ENCODE measurements at regions not wholly inside any gene's neighbourhood (a gene's known extent, or its start where the extent isn't known, plus 50 kb on each side); places are given as distances from the start of the nearest gene placed in this dataset.

DNA sequence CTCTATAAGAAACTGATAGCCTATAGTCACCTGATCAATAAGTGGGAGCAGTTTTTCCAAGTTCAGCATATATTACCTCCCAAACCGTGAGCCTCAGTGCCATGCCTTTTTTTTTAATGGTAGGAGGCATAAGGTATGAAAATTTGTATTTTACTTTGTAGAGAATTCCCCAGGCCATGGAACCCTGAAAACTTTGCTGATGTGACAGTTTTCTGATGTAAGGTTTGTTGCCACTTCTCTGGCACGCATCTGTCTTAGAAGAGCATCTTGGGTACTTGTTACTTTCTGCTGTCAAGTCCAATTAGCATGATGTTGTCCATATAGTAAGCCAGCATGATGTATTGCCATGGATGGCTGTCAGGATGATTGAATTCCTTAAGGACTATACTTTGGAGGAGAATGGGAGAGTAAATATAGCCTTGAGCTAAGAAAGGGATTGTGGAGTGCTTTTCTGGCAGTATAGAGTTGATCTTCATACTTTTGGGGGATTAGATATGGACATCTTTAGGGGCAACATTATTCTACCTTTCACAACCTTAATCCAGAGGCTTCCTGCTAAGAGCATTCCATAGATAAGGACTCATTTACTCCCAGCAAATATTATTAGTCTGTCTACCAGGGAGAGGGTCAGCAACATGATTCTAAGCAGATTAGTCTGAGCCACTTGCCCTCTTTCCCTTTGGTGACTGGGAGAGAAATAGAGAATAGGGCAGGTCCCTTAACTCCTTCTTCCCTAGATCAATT, 389.6 kb downstream of the YTHDC2 start:
- DNase-seq (ENCODE audit: low read depth): no peak

DNA sequence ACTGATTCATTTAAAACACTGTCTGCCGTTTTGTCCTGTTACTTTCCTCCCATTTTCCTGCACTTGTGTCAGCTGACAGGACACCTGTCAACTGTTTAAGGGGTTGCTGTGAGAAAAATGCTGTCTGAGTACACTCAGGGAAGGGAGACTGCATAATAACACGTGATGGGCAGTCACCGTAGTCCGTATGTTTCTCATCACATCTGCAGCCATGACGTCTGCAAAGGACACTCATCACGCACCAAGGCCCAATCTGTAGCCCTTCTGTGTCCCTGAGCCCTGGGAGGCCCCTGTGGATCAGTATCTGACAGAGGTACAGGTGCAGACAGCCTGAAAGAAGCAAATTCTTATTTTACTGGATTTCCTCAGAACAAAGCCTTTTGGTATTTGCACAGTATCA, 396.3 kb downstream of the YTHDC2 start:
- DNase-seq (ENCODE audit: low read depth): no peak

DNA sequence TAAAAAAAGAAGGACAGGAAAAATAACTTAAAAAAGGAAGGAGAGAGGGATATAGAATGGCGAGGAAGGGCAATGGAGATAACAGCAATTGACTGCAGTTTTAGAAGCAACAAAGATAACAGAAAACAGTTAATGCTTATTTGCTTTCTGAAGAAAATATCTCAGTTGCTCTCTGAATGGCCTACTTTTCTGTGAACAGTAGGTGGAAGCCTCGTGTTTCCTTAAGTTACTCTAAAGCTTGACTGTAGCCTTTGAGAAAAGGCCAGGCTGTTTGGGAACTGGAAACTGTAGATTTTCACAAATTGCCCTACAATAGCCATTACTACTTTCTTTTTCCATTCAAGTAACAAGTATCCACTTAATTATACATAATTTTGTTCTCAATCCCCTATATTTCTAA, 404.5 kb downstream of the YTHDC2 start:
- DNase-seq (ENCODE audit: low read depth): no peak

DNA sequence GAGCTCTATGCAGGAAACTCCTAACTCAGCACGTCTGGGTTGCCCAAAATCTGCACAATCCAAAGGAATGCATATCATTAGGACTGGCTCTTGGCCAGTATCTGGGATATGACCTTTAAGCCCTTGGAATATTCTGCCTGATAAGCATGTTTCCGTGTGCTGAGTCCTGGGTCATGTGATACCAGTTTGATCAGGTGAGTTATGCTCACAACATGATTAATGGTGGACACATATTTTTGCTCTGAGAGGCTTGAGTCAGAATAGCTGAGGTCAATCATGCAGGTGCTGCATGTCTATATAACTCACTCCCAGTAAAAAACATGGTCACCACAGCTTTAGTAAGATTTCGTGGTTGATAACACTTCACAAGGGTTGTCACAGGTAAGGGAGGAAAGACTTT, 408.8 kb downstream of the YTHDC2 start:
- DNase-seq (ENCODE audit: low read depth): no peak

DNA sequence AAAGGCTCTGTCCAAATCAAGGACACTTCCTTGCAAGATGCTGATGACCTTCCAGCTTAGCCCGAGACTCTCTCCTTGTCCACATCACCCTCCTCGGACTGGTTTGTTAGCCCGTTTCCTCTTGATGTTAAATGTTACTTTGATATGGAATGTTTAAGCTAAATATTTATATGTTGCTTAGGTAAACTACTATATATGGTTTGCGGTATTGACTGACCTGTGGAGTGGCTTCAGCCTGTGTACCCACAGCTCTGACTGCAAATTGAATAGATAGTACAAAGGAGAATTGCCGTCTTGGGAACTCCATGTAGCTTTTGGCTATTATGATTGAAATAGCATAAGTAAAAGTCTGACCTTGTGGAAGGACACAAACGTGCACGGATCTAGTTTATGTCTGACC, 422.0 kb downstream of the YTHDC2 start:
- DNase-seq (ENCODE audit: low read depth): no peak

DNA sequence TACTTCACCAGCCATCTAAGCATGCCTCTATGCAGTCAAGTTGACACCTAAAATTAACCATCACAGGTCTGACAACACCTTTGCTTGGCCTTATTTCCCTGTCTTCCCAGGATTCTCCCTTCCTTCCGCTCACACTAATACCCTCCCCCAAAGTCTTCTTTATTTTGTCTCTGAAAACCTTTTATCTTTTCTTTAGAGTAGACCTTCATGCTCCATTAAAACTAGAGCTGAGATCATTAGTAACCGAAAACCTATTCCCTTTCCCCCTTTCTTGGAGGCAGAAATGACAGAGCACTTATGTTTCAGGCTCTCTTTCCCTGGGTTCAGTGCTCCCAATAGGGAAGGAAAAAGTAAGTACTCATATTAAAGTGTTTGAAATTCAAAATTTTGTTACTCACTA, 423.8 kb downstream of the YTHDC2 start:
- no peak for DNase-seq (ENCODE audit: low read depth)

DNA sequence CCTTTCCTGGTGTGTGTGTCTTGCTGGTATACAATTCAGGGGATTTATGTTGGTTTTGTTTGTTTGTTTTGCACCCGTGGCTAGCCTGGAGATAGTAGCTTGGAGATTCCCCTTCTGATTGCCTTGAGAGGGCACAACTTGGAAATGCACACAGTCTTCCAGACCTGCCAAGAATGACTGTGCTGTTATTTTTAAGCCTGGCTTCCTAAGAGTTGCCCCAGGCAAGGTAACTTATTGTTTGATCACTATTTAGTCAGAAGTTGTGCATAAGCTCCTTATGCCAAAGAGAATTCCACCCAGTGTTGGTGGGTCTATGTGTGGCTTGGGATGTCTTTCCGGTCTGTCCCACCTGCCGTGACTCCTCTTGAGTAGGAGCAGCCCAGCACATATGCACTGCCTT, 421.9 kb upstream of the KCNN2 start:
- no peak for DNase-seq (ENCODE audit: low read depth)

DNA sequence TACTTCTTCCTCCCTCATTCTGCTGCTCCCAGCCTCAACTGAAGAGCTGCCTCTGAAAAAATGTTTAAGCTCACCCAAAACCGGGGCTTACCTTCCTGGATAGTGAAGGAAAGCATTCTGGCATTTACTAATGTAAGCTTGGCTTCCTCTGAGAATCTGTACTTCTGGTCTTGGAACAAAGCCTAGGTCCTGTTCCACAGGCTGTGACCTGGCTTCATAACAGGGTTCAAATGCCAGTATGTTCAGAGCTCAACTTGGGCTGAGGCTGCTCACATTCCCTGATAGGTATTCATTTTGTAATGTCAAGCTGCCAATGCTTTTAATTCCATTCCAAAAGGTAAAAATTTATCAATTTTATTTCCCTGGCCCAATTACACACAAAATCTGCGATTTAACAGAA, 411.7 kb upstream of the KCNN2 start:
- DNase-seq (ENCODE audit: low read depth): no peak

DNA sequence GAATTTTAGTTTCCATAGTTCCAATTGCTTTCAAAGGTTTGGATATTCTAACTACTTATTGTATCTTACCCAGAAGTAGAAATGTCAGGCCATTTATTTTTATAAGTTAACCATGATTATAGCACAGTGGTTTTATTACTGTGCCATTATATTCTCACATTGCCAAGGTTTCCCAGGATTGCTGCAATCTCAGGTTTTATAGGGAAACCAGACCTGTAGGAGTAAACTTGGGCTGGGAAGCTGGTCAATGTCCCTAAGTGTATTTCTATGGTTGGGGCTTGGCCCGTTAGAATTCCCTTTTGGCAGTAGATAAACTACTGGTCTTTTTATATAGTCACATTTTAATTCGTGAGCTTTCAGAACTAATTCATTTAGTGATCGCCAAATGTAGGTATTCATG, 396.6 kb upstream of the KCNN2 start:
- no peak for DNase-seq (ENCODE audit: low read depth)

DNA sequence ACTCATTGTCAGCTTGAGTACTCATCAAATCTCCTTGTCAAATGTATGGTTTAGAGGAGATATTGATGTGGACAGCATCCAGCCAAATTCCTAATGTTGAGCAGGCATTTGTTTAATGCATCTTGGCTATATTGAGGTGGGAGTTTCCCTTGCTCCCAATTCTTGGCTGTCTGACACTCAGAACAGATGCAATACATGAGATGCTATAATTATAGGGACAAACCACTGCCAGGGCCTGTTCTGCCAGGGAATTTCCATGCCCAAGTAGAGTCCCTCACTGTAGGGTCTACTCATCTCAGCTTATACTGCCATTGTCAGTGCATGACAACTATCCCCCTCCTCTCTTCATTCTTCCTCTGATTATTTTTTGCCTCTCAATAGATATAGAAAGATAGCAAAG, 392.0 kb upstream of the KCNN2 start:
- DNase-seq (ENCODE audit: low read depth): no peak

DNA sequence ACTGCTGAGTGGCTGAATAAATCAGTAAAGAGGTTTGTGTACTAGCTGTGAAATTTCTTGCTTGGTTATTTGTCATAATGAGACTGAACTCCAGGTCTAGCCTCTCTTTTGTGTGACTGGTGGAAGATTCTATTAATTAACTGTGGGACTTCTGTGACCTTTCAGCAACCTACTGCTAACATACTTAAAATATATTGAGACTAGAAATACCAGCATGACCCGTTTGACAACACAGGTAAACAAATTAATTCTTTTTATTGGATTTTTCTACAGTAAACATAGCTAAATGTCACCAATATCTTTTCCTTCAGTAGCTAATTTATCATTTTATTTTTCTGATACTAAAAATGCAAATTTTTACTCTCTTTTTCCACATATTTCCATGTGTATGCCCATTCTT, 390.4 kb upstream of the KCNN2 start:
- DNase-seq (ENCODE audit: low read depth): no peak

DNA sequence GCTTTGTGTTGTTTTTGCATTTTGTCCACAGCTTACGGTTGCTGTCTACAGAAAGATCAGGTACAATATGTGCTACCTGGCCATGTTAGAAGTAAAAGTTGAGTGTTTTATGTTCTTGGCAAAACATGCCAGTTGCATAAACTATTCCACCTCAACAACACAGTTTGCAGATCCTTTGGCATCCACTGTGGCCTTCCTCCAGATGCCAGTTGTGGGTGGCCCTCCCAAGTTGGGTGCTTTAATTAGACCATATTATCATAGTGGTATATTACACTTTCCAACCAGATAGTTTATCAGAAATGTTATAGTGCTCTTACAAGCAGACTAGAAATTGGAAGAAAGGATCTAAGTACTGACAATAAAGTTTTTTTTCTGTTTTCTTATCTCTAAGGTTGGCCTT, 386.9 kb upstream of the KCNN2 start:
- DNase-seq (ENCODE audit: low read depth): no peak

DNA sequence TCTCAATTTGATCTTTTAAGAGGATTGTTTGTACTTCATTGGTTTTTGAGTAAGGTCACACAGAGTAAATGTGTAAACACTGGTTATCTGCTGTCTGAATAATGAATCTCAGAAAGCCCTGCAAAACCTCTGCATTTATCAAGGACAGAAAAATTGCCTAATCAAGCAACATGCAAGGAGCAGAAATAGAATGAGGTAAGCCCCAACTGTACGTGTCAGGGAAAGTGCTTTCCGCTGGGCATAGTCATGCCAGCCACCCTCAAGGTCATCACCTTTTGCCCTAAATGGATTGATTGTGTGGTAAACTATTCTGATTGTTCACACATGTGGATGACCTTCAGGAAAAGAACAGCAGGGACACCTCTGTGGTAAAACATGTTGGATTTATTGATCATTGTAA, 376.9 kb upstream of the KCNN2 start:
- DNase-seq (ENCODE audit: low read depth): no peak

DNA sequence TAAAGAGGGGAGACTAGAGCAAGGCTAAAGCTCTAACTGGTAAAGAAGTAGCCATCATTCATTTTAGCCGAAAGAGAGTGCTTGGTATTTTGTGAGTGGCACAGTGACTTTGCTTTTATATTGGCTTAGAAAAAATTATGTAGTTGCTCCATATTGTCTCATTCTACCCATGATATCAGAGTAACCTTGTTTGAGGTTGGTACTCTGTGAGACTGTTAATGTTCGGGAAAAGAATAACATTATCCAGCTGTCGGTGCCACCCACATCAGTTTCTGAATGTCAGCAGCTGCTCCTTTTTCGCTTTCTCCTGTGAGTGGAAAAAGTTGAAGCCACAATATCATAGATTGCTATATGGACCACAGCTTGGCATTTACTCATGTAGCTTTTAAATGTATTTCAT, 376.4 kb upstream of the KCNN2 start:
- DNase-seq (ENCODE audit: low read depth): no peak

DNA sequence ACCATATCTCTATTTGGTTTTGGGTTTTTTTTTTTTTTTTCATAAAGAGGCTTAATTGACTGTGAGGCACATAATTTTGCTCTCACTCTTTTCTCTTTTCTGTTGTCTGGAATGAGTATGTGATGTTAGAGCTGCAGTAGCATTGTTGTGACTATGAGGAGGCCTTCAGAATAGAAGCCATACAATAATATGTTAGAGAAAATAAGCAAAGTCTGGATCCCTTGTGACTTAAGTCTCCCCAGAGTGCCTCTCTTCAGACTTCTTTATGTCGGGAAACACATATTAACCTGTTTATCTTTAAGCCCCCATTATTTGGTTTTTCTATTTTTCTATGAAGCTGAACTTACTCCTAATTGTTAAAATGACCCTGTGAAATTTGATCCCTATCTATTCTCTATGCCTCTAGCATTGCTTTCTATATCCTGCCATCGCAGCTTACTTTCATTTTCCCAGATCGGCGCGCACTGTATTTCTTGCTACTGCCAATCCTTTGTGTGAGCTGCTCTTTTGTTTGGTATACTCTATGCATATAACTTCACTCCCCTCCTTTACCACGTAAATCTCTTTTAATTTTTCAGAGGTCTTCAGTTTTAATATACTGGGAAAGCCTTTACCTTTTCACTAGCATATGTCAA, 372.5 kb upstream of the KCNN2 start:
- no peak for DNase-seq (ENCODE audit: low read depth)

DNA sequence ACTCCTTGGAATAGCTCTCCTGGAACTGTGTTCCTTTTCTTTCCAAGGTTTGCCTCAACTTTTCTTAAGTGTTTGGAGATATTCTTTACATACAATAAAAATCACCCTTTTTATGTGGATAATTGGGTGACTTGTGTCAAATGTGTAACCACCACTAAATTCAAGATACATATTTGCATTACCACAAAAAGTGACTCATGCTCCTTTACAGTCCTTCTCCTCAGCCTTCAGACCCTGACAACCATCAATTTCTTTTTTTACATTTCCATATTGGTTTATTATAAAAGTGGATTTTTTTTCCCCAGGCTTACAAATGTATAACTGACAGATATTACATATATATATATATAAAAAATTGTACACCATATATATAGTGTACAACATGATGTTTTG, 372.0 kb upstream of the KCNN2 start:
- DNase-seq (ENCODE audit: low read depth): no peak

DNA sequence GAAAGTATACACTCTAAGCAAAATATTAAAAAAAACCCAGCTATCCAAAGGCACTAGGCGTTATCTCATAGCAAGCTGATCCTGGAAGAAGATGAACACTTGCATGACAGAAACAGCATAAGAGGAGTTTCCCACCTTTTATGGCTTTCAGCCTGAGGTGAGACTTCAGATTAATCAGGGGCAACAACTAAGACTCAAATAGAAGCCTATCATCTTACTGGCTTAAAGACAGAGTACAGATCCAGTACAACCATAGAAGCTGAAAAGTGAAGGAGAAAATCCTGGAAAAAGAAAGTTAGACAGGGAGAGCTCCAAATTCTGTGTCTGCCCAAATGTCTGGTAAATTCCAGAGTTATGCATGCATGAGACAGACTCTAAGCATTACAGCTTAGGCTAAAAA, 360.8 kb upstream of the KCNN2 start:
- DNase-seq (ENCODE audit: low read depth): no peak

DNA sequence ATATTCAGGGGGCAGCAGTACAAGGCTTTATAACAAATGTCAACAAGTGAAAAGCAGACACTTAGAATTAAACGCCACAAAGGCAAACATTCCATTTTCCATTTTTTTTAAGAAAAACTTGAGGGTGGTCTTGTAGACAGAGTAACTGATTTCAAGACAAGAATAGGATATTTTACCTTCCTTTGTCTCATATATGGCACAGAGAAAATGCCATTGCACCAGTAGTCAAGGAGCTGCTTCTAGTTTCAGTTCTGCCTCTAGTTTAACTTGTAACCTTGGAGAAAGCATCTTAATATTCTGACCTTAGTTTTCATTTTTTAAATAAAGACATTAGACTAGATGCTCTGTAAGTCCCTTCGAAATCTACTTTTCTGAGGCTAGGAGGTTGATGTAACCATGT, 355.3 kb upstream of the KCNN2 start:
- no peak for DNase-seq (ENCODE audit: low read depth)

DNA sequence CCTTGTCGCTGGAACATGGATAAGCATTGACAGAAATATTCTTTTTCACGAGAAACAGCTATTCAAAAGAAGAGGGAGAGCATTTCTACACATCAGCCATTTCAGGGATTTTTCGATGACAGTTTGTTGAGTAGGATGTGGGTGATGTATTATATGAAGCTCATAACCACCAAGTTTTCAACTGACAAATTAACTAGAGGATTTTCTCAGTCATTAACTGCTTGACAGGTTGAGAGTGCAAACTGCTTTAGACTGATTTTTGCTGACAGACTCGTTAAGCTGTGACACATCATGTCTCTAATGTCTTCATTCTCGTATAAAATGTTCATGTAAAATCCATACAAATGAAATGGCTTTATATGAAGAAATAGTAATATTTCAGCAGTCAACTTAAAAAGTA, 354.2 kb upstream of the KCNN2 start:
- DNase-seq (ENCODE audit: low read depth): no peak

DNA sequence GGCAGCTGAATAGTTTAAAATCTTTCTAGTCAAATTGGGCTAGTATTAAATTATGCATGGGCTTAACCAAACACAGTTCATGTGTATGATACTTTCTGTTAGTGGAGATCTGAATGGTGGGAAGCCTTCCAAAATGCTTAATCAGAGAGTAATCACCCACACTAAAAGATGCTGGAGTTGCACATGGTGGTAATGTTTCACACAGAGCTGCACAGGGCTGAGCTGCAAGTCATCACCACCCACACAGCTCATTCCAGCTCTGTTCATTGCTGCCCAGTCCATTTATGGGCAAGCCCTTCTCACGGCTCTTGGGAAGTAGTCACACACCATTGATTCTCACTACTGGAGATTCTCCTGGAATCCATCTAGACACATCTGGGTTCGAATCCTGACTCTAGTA, 351.5 kb upstream of the KCNN2 start:
- DNase-seq (ENCODE audit: low read depth): no peak

DNA sequence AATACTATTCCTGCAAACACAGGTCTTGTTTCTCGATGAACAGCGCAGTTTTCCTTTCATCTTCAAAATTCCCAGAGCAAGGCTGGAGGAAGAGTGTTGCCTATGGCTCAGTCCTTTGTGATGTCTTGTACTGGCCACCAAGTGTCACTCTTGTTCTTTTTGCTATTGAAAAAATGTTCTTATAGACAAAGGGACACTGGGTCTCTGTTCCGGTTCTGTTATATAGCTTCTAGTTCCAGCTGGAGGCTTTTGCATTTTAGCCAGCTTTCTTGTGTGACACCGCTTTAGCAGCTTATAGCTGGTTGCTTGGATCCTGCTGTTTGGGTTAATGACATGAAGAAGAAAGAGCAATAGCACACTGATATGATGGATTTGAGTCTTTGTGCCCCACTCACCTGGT, 343.7 kb upstream of the KCNN2 start:
- no peak for DNase-seq (ENCODE audit: low read depth)

DNA sequence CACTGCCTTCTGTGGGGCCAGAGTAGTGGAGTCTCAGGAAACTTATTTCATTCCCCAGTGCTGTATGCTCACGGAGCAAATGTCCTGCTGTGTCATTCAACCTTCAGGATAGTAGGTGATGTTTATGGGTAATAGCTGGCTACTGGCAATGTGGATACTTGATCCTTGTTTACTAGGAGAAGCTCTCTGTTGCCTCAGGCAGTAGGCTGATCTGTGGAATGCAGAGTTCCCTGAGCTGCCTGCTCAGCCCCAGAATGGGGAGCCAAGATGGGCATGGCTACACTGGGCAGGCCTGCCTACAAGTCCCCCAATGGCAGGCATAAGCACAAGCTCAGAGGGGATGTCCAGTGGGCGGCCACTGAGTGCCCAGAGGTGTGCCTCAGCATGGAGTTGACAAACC, 323.1 kb upstream of the KCNN2 start:
- no peak for DNase-seq (ENCODE audit: low read depth)

DNA sequence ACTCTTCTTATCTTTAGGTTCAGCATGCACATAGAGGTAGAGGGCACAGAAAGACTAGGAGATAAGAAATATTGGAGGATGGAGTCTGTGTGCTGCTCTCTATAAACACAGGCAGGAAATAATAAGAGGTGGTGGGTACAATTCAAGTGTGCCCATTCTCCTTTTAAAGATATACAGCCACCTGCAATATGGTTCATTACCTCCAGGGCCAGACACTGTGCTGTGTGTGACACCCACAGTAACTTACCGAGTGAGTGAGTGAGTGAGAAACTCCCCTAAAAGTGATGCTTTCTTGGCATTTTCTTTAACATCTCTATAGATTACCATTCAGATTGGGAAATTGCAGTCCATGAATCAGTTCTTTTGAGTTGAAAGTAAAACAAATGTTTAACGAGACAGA, 311.8 kb upstream of the KCNN2 start:
- no peak for DNase-seq (ENCODE audit: low read depth)

DNA sequence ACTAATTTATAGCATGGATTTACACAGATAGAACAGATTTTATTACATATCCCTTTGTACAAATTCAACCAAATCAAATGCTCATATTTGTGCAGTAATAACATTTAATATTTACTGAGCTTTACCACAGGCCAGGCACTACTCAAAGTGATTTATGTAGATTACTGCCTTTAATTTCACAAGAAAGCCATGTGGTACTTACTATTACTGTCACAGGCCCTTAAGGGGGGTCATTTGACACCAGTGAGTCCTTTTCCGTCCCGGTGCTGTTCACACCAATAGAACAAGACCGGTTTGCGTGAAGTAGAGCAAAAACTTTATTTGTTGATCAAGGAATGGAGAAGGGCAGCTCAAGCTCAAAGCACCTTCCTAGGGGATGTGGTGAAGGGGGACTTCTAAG, 308.5 kb upstream of the KCNN2 start:
- no peak for DNase-seq (ENCODE audit: low read depth)
